ENCODE measurements at regions not wholly inside any gene's neighbourhood (a gene's known extent, or its start where the extent isn't known, plus 50 kb on each side); places are given as distances from the start of the nearest gene placed in this dataset.

GRCh38 chr13:47846886-47847285, 154.2 kb downstream of the SUCLA2 start:
- Histone ChIP-seq H3K4ac (ENCODE audit: low read length) (no peak overlapping the region), H3K9me3 (replicated peaks in 1 of 2; ENCODE audit: control insufficient read depth in 2 of 2, insufficient read depth in 1 of 2, low read depth in 1 of 2, low read length in 2 of 2) (no peaks in the 10 kb centered on the region), H3K23ac (ENCODE audit: low read depth, low read length, poor library complexity) (no peak overlapping the region), H3K36me3 (replicated peaks in 1 of 2; ENCODE audit: control insufficient read depth in 2 of 2, insufficient read depth in 2 of 2, low read length in 2 of 2) (no peaks in the 10 kb centered on the region), H3K4me1 (ENCODE audit: control insufficient read depth in 2 of 2, insufficient read depth in 1 of 2, low read depth in 1 of 2, low read length in 2 of 2) (no peaks in the 10 kb centered on the region), H3K4me2 (ENCODE audit: insufficient read depth, low read length, poor library complexity, severe bottlenecking) (no peak overlapping the region), H3K27ac (replicated peaks; ENCODE audit: low read length) (no peak overlapping the region), H4K8ac (ENCODE audit: low read depth, low read length) (no peak overlapping the region), H3K79me1 (ENCODE audit: low read depth, low read length) (no peaks in the 10 kb centered on the region), H2BK120ac (ENCODE audit: low read depth, low read length) (no peak overlapping the region), H2BK15ac (ENCODE audit: low read length) (no peak overlapping the region), H2BK5ac (ENCODE audit: low read length) (no peak overlapping the region), H3K18ac (ENCODE audit: low read length) (no peak overlapping the region), H3K4me3 (ENCODE audit: low read length in 2 of 2) (no peak overlapping the region), H2BK12ac (ENCODE audit: low read length) (no peak overlapping the region), H2AK5ac (ENCODE audit: low read depth, low read length) (no peak overlapping the region), H3K9ac (ENCODE audit: low read depth, low read length, poor library complexity) (no peak overlapping the region), H3K27me3 (ENCODE audit: control insufficient read depth in 3 of 3, insufficient read depth in 3 of 3, low read depth in 1 of 3, low read length in 3 of 3) (no peaks in the 10 kb centered on the region), H4K91ac (ENCODE audit: low read depth, low read length, poor library complexity) (no peak overlapping the region), H3K14ac (ENCODE audit: low read length) (no peak overlapping the region), H2AFZ (ENCODE audit: low read length) (no peak overlapping the region)
- no peak for DNase-seq (ENCODE audit: low spot score)
- no CpG with 5 or more reads among the region's 4 CpGs for WGBS, 2 donors (ENCODE audit: extremely low coverage in 2 of 2, insufficient read length in 2 of 2, insufficient replicate concordance in 1 of 2)

GRCh38 chr13:47845981-47846380, 155.1 kb downstream of the SUCLA2 start:
- Histone ChIP-seq H3K27ac (replicated peaks; ENCODE audit: low read length) (no peak overlapping the region), H2AK5ac (ENCODE audit: low read depth, low read length) (no peak overlapping the region), H3K9ac (ENCODE audit: low read depth, low read length, poor library complexity) (no peak overlapping the region), H3K23ac (ENCODE audit: low read depth, low read length, poor library complexity) (no peak overlapping the region), H2BK12ac (ENCODE audit: low read length) (no peak overlapping the region), H2BK5ac (ENCODE audit: low read length) (no peak overlapping the region), H4K91ac (ENCODE audit: low read depth, low read length, poor library complexity) (no peak overlapping the region), H3K4me2 (ENCODE audit: insufficient read depth, low read length, poor library complexity, severe bottlenecking) (no peak overlapping the region), H3K36me3 (replicated peaks in 1 of 2; ENCODE audit: control insufficient read depth in 2 of 2, insufficient read depth in 2 of 2, low read length in 2 of 2) (no peaks in the 10 kb centered on the region), H3K4ac (ENCODE audit: low read length) (no peak overlapping the region), H3K79me1 (ENCODE audit: low read depth, low read length) (no peaks in the 10 kb centered on the region), H3K14ac (ENCODE audit: low read length) (no peak overlapping the region), H2AFZ (ENCODE audit: low read length) (peak overlapping the region; percentile 10), H4K8ac (ENCODE audit: low read depth, low read length) (no peak overlapping the region), H3K9me3 (replicated peaks in 1 of 2; ENCODE audit: control insufficient read depth in 2 of 2, insufficient read depth in 1 of 2, low read depth in 1 of 2, low read length in 2 of 2) (no peaks in the 10 kb centered on the region), H2BK15ac (ENCODE audit: low read length) (no peak overlapping the region), H3K4me3 (ENCODE audit: low read length in 2 of 2) (no peak overlapping the region), H3K4me1 (ENCODE audit: control insufficient read depth in 2 of 2, insufficient read depth in 1 of 2, low read depth in 1 of 2, low read length in 2 of 2) (no peaks in the 10 kb centered on the region), H2BK120ac (ENCODE audit: low read depth, low read length) (no peak overlapping the region), H3K18ac (ENCODE audit: low read length) (no peak overlapping the region), H3K27me3 (ENCODE audit: control insufficient read depth in 3 of 3, insufficient read depth in 3 of 3, low read depth in 1 of 3, low read length in 3 of 3) (no peaks in the 10 kb centered on the region)
- WGBS, 2 donors (ENCODE audit: extremely low coverage in 2 of 2, insufficient read length in 2 of 2, insufficient replicate concordance in 1 of 2): no CpG with 5 or more reads among the region's 1 CpG
- DNase-seq (ENCODE audit: low spot score): no peak

GRCh38 chr13:47843005-47843404, 158.1 kb downstream of the SUCLA2 start:
- Histone ChIP-seq H3K79me1 (ENCODE audit: low read depth, low read length) (no peaks in the 10 kb centered on the region), H2BK12ac (ENCODE audit: low read length) (no peak overlapping the region), H3K9ac (ENCODE audit: low read depth, low read length, poor library complexity) (no peak overlapping the region), H3K27ac (replicated peaks; ENCODE audit: low read length) (no peak overlapping the region), H3K9me3 (replicated peaks in 1 of 2; ENCODE audit: control insufficient read depth in 2 of 2, insufficient read depth in 1 of 2, low read depth in 1 of 2, low read length in 2 of 2) (no peaks in the 10 kb centered on the region), H3K18ac (ENCODE audit: low read length) (no peak overlapping the region), H3K4me3 (ENCODE audit: low read length in 2 of 2) (no peak overlapping the region), H2BK5ac (ENCODE audit: low read length) (no peak overlapping the region), H4K91ac (ENCODE audit: low read depth, low read length, poor library complexity) (no peak overlapping the region), H2BK15ac (ENCODE audit: low read length) (no peak overlapping the region), H3K27me3 (ENCODE audit: control insufficient read depth in 3 of 3, insufficient read depth in 3 of 3, low read depth in 1 of 3, low read length in 3 of 3) (no peaks in the 10 kb centered on the region), H3K36me3 (replicated peaks in 1 of 2; ENCODE audit: control insufficient read depth in 2 of 2, insufficient read depth in 2 of 2, low read length in 2 of 2) (no peaks in the 10 kb centered on the region), H2AK5ac (ENCODE audit: low read depth, low read length) (no peak overlapping the region), H2BK120ac (ENCODE audit: low read depth, low read length) (no peak overlapping the region), H3K23ac (ENCODE audit: low read depth, low read length, poor library complexity) (no peak overlapping the region), H3K4me1 (ENCODE audit: control insufficient read depth in 2 of 2, insufficient read depth in 1 of 2, low read depth in 1 of 2, low read length in 2 of 2) (peaks cover 2% of the 10 kb centered on the region in 2 donors), H4K8ac (ENCODE audit: low read depth, low read length) (no peak overlapping the region), H3K14ac (ENCODE audit: low read length) (no peak overlapping the region), H2AFZ (ENCODE audit: low read length) (no peak overlapping the region), H3K4ac (ENCODE audit: low read length) (no peak overlapping the region), H3K4me2 (ENCODE audit: insufficient read depth, low read length, poor library complexity, severe bottlenecking) (no peak overlapping the region)
- no peak for DNase-seq (ENCODE audit: low spot score)
- WGBS, 2 donors (ENCODE audit: extremely low coverage in 2 of 2, insufficient read length in 2 of 2, insufficient replicate concordance in 1 of 2): no CpG with 5 or more reads among the region's 4 CpGs

- H3K9ac ChIP-seq (ENCODE audit: low read depth, low read length, poor library complexity): no peak overlapping the region
- no peak overlapping the region for H3K18ac ChIP-seq (ENCODE audit: low read length)
- no CpG with 5 or more reads among the region's 4 CpGs for WGBS, 2 donors (ENCODE audit: extremely low coverage in 2 of 2, insufficient read length in 2 of 2, insufficient replicate concordance in 1 of 2)
- DNase-seq (ENCODE audit: low spot score): no peak
- no peak overlapping the region for H3K4me3 ChIP-seq (ENCODE audit: low read length in 2 of 2)
- no peak overlapping the region for H4K8ac ChIP-seq (ENCODE audit: low read depth, low read length)
- H4K91ac ChIP-seq (ENCODE audit: low read depth, low read length, poor library complexity): no peak overlapping the region
- no peaks in the 10 kb centered on the region for H3K9me3 ChIP-seq (replicated peaks in 1 of 2; ENCODE audit: control insufficient read depth in 2 of 2, insufficient read depth in 1 of 2, low read depth in 1 of 2, low read length in 2 of 2)
- H3K23ac ChIP-seq (ENCODE audit: low read depth, low read length, poor library complexity): no peak overlapping the region
- no peak overlapping the region for H2BK5ac ChIP-seq (ENCODE audit: low read length)
- no peak overlapping the region for H2BK120ac ChIP-seq (ENCODE audit: low read depth, low read length)
- no peak overlapping the region for H3K4me2 ChIP-seq (ENCODE audit: insufficient read depth, low read length, poor library complexity, severe bottlenecking)
- H3K36me3 ChIP-seq (replicated peaks in 1 of 2; ENCODE audit: control insufficient read depth in 2 of 2, insufficient read depth in 2 of 2, low read length in 2 of 2): no peaks in the 10 kb centered on the region
- no peak overlapping the region for H2AK5ac ChIP-seq (ENCODE audit: low read depth, low read length)
- H2AFZ ChIP-seq (ENCODE audit: low read length): no peak overlapping the region
- H3K4ac ChIP-seq (ENCODE audit: low read length): no peak overlapping the region
- no peak overlapping the region for H2BK12ac ChIP-seq (ENCODE audit: low read length)
- H3K27ac ChIP-seq (replicated peaks; ENCODE audit: low read length): no peak overlapping the region
- no peaks in the 10 kb centered on the region for H3K79me1 ChIP-seq (ENCODE audit: low read depth, low read length)
- no peak overlapping the region for H2BK15ac ChIP-seq (ENCODE audit: low read length)
- peaks cover 9 to 19% of the 10 kb centered on the region in 2 donors for H3K4me1 ChIP-seq (ENCODE audit: control insufficient read depth in 2 of 2, insufficient read depth in 1 of 2, low read depth in 1 of 2, low read length in 2 of 2)
- H3K14ac ChIP-seq (ENCODE audit: low read length): no peak overlapping the region
- no peaks in the 10 kb centered on the region for H3K27me3 ChIP-seq (ENCODE audit: control insufficient read depth in 3 of 3, insufficient read depth in 3 of 3, low read depth in 1 of 3, low read length in 3 of 3)
Observed at GRCh38 chr13:47841151-47841550, 159.9 kb downstream of the SUCLA2 start.
